Stomach (tissue), 4 donors: ENCODE measurements at regions not wholly inside any gene's neighbourhood (a gene's known extent, or its start where the extent isn't known, plus 50 kb on each side); places are given as distances from the start of the nearest gene placed in this dataset.

Experiments used
- CTCF ChIP-seq, 7 experiments: fragments of 450-650 bp in 4 of 7; fragments of 200-600 bp in 3 of 7; sonication (generic) in 3 of 7; IDR thresholded peaks; one replicate each; pipeline ENCODE4 v1.5.1; 2016 to 2019; ENCODE audit warnings: antibody characterized with exemption in 7 of 7, control low read depth in 2 of 7, mild to moderate bottlenecking in 1 of 7
- EP300 ChIP-seq: sonication (generic); formaldehyde crosslinking; IDR thresholded peaks from one replicate; pipeline ENCODE4 v1.6.1; 2017; ENCODE audit warnings: antibody characterized with exemption
- POLR2A ChIP-seq, 4 donors: fragments of 450-650 bp; IDR thresholded peaks; one replicate each; pipeline ENCODE4 v1.6.1; 2016; ENCODE audit warnings: antibody characterized with exemption in 4 of 4, control low read depth in 2 of 4, mild to moderate bottlenecking in 1 of 4, moderate library complexity in 1 of 4

GRCh38 chr3:178022599-178022998, 513.6 kb upstream of the KCNMB2 start:
- no peak for TF ChIP-seq CTCF (IDR thresholded peaks at IDR 0.05)
- no peak for TF ChIP-seq POLR2A (IDR thresholded peaks at IDR 0.05)
- no peak for TF ChIP-seq EP300
